Thyroid gland (tissue), 4 donors: ENCODE measurements at regions not wholly inside any gene's neighbourhood (a gene's known extent, or its start where the extent isn't known, plus 50 kb on each side); places are given as distances from the start of the nearest gene placed in this dataset.
"Not testable (repeated sequence)": the region's sequence is repeated elsewhere in the genome, so short reads cannot be mapped to it uniquely, and the experiment has no call there.

Experiments used
- CTCF ChIP-seq, 6 experiments: fragments of 200-600 bp in 3 of 6; fragments of 450-650 bp in 3 of 6; sonication (generic) in 3 of 6; IDR thresholded peaks; one replicate each; pipeline ENCODE4 v1.5.1; 2016 to 2019; ENCODE audit warnings: antibody characterized with exemption in 6 of 6, mild to moderate bottlenecking in 2 of 6, inconsistent platforms in 1 of 6, moderate library complexity in 1 of 6
- POLR2A ChIP-seq, 2 donors: fragments of 450-650 bp; IDR thresholded peaks; one replicate each; pipeline ENCODE4 v1.6.1; 2017; ENCODE audit warnings: antibody characterized with exemption in 2 of 2, mild to moderate bottlenecking in 2 of 2, moderate library complexity in 1 of 2

GRCh38 chr18:14638008-14638407 is 94.6 kb upstream of the POTEC start:
- TF ChIP-seq CTCF, POLR2A (IDR thresholded peaks at IDR 0.05): not testable (repeated sequence)
